ES-I3 (cell line): ENCODE measurements at regions not wholly inside any gene's neighbourhood (a gene's known extent, or its start where the extent isn't known, plus 50 kb on each side); places are given as distances from the start of the nearest gene placed in this dataset.

ENCODE experiments used
- H3K36me3 ChIP-seq: 2 replicates; pipeline ENCODE4 v1.6.1; 2013; ENCODE audit warnings: mild to moderate bottlenecking, low read length, control low read depth, moderate library complexity; ENCODE audit not compliant: insufficient read depth
- H3K4me1 ChIP-seq: 2 replicates; pipeline ENCODE4 v1.6.1; 2013; ENCODE audit warnings: mild to moderate bottlenecking, control low read depth, low read length; ENCODE audit not compliant: insufficient read depth
- H3K9ac ChIP-seq: 2 replicates; pipeline ENCODE4 v1.6.1; 2013; ENCODE audit warnings: low read depth, mild to moderate bottlenecking, low read length, moderate library complexity
- H3K9me3 ChIP-seq: 2 replicates; pipeline ENCODE4 v1.6.1; 2013; ENCODE audit warnings: mild to moderate bottlenecking, low read length, moderate library complexity; ENCODE audit not compliant: control insufficient read depth, insufficient read depth

DNA sequence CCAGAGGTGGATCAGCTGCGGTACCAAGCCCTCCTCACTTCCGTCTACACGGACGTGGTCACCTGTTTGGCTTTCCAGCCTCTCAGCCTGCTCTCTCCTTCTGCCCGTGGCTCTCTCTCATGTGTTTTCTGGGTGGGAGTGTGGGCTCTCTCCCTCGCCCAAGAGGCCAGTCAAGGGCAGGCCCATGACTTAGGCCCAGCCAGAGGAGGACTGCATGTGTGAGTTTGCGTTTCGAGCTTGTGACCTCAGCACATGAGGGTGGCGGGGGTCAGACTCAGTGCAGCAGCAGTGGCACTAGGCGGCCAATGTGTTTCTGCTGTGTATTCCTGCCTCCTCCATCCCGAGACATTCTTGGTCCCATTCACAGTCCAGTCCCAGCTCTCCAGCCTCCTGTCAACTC is 82.5 kb upstream of the SMIM23 start:
- Histone ChIP-seq H3K36me3 (no peaks in the 10 kb centered on the region), H3K9ac (no peak overlapping the region), H3K4me1 (0 out of 2 replicates have a peak, but pooled peaks cover under 1% of the 10 kb centered on the region), H3K9me3 (no peaks in the 10 kb centered on the region)

DNA sequence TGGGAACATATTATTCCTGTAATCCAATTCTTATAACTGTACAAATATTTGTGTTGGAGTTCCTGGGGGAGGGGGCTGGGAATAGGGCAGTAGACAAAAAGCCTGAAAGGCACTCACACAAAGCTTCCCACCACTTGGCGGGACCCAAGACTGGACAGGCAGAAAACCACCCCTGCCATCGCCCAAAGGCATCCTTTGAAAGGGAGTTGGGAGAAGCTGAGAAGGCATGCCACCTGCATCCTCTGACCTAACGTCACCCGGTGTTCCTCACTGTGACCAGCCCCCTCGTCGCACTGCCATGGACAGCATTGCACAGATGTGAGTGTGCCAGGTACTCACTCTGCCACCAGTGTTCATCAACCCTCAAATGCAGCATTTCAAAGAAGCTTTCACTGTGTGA is 80.6 kb upstream of the SMIM23 start:
- Histone ChIP-seq H3K4me1 (0 out of 2 replicates have a peak, but pooled peaks cover 2% of the 10 kb centered on the region), H3K9me3 (no peaks in the 10 kb centered on the region), H3K36me3 (no peaks in the 10 kb centered on the region), H3K9ac (no peak overlapping the region)

DNA sequence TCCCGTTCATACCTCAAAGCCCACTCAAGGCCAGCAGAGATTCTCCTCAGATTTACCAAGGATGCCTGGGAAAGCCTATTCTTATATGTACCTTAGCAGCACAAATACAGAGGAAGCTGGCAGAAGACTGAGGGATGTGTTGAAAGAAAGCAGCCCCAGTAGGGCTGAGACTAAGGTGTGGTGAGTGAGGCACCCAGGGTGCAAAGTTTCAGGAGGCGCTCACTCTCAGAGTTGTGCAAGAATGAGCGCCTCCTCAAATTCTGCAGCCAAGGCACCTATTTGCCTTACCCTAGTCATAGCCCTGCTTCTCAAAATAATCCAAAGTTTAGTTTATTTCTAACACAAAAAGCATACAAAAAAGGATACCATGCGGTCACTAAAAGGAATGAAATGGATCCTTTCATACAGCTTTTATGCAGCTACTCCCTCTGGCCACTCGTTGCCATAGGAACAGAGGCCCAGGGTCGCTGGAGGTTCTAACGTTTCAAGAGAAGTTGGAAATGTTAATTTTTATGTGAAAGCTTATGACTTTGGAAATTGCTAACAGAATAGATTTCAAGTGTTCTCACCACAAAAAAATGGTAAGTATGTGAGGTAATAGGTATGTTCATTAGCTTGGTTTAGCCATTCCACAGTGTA is 79.7 kb upstream of the SMIM23 start:
- no peak overlapping the region for H3K9ac ChIP-seq
- 0 out of 2 replicates have a peak, but pooled peaks cover 4% of the 10 kb centered on the region for H3K4me1 ChIP-seq
- no peaks in the 10 kb centered on the region for H3K9me3 ChIP-seq
- H3K36me3 ChIP-seq, result no peaks in the 10 kb centered on the region

DNA sequence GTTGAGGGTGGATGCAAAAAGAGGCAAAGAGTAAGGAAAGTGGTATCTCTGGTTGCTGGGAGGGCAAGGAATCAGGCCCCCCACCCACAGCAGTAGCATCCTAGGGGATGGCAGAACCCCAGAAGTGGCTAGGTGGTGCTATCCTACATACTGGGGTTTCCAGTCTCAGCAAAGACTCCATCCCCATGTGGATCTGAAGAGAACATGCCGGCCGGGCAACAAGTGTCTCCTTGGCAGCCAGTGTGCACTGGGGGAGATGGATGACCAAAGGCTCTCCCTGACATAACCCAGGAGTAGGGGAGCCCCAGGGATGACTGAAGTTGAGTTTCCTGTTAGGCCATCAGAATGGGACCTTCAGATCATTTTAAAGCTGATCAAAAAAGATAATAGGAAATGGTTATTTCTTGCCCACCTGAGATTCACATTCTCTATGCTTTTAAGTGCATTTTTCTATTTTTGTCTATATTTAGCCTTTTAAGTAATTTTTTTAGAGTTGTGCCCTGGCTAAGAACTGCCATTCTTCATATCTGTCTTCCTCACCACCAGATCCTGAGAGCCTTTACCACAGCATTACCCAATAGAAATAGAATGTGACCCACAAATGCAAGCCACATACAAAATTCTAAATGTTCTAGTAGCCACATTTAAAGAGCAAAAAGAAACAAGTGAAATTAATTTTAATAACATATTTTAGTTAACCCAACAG is 78.7 kb upstream of the SMIM23 start:
- Histone ChIP-seq H3K4me1 (0 out of 2 replicates have a peak, but pooled peaks cover 4% of the 10 kb centered on the region), H3K9ac (no peak overlapping the region), H3K36me3 (no peaks in the 10 kb centered on the region), H3K9me3 (no peaks in the 10 kb centered on the region)

DNA sequence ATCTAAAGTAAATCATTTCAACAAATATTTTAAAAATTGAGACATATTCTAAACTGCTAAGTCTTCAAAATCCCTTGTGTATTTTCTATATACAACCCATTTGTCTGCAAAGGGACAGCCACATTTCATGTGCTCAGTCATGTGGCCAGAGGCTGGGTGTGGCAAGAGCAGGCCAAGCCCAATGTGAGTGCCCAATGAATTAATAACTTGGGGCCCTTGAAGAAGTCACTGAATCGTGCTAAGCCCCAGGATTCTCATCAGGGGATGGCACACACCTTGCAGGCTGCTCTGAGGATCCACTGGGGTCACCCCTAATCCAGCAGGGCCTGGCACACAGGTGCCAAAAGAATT is 78.2 kb upstream of the SMIM23 start:
- H3K9ac ChIP-seq, result no peak overlapping the region
- no peaks in the 10 kb centered on the region for H3K36me3 ChIP-seq
- H3K4me1 ChIP-seq, result 0 out of 2 replicates have a peak, but pooled peaks cover 4% of the 10 kb centered on the region
- no peaks in the 10 kb centered on the region for H3K9me3 ChIP-seq

DNA sequence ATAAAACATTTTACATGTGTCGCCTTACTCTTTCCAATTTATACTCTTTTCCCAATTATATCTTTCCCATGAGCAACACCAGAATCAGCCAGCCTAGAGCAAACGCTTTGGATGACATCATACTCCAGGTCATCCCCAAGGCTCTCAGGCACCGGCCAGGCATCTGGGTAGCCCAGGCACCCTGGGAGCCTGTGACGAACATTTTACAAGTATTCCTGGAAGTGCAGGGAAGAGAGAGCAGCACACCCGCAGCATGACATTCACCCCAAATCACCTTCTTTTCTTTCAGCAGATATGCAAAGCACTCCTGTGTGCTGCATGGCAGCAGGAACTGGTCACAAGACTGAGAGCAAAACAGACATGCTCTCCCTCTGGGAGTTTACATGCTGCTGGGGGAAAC is 75.7 kb upstream of the SMIM23 start:
- Histone ChIP-seq H3K9me3 (no peaks in the 10 kb centered on the region; the same call in 1 of the 2 replicates), H3K36me3 (no peaks in the 10 kb centered on the region), H3K9ac (no peak overlapping the region), H3K4me1 (0 out of 2 replicates have a peak, but pooled peaks cover 4% of the 10 kb centered on the region)

DNA sequence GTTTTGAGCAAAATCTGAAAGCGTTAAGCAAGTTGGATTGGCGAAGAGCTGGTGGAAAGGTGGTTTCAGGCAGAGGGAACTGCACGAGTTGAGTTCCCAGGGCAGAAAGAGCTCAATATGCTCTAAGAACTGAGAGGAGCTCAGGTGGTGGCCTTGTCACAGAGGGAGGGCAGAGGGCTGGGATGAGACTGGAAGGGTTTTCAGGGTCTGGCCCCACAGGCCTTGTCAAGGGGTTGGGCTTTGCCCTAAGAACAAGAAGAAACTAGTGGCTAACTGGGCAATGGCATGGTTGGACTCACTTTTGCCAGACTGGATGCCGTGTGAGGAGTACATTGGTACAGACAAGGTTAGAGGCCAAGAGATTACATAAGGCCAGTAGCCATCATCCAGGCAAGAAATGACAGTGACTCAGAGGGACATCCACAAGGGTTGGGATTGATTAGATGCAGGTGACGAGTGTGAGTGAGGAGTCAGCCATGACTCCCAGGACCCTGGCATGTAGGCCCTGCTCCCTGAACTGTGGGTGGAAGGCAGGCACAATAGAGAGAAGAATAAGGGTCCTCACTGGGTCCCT is 75.1 kb upstream of the SMIM23 start:
- Histone ChIP-seq H3K9me3 (no peaks in the 10 kb centered on the region; the same call in 1 of the 2 replicates), H3K9ac (no peak overlapping the region), H3K4me1 (0 out of 2 replicates have a peak, but pooled peaks cover 4% of the 10 kb centered on the region), H3K36me3 (no peaks in the 10 kb centered on the region)

DNA sequence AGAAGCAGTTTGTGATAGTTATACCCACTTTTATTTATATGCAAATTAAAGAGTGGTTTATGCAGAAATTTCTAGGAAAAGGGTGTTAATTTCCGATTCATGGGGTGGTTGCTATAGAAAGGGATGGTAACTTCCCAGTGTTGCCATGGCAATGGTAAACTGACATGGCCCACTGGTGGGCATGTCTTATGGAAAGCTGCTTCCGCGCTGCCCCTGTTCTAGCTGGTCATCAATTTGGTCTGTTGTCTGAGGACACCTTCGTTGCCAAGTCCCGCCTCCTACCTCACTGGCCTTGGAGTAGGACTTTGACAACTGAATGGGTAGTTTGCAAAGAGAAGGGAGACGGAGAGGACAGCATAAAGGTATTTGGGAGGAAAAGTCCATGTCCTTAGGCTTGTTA is 74.0 kb upstream of the SMIM23 start:
- Histone ChIP-seq H3K4me1 (0 out of 2 replicates have a peak, but pooled peaks cover 4% of the 10 kb centered on the region), H3K9me3 (no peaks in the 10 kb centered on the region; the same call in 1 of the 2 replicates), H3K36me3 (no peaks in the 10 kb centered on the region), H3K9ac (no peak overlapping the region)

DNA sequence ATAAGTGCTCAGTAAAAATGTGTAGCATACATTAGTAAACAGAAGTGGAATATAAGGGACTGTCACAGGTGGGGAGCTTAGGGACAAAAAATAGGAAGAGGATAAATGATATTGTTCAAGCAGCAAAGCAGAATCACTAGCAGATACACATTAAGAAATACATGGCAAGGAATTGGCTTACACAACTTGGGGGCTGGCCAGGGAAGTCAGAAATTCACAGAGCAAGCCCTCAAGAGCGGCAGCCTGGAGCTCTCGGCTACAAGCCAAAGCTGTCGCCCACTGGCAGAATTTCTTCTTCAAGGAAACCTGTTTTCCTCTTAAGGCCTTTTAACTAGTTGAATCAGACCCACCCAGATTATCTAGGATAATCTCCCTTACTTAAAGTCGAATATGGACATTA is 73.0 kb upstream of the SMIM23 start:
- Histone ChIP-seq H3K4me1 (0 out of 2 replicates have a peak, but pooled peaks cover 4% of the 10 kb centered on the region), H3K36me3 (no peaks in the 10 kb centered on the region), H3K9me3 (no peaks in the 10 kb centered on the region; the same call in 1 of the 2 replicates), H3K9ac (no peak overlapping the region)

DNA sequence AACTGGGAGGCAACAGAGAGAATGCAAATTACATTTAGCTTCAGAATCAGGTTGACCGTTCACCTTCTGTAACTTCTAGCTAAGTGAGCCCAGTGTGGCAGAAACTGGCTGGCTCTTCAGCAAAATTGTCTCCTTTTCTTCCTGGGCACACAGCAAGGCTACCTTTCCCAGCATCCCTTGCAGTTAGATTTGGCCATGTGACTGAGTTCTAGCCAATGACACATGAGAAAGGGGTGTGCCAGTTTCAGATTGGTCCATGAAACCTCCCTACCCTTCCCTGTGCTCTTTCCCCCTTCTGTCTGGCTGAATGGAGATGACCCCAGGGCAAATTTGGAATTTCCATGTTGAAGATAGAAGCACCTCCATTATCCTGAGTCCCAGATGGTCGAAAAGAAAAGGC is 72.5 kb upstream of the SMIM23 start:
- no peak overlapping the region for H3K9ac ChIP-seq
- no peaks in the 10 kb centered on the region for H3K36me3 ChIP-seq
- no peaks in the 10 kb centered on the region; the same call in 1 of the 2 replicates for H3K9me3 ChIP-seq
- 0 out of 2 replicates have a peak, but pooled peaks cover 4% of the 10 kb centered on the region for H3K4me1 ChIP-seq

DNA sequence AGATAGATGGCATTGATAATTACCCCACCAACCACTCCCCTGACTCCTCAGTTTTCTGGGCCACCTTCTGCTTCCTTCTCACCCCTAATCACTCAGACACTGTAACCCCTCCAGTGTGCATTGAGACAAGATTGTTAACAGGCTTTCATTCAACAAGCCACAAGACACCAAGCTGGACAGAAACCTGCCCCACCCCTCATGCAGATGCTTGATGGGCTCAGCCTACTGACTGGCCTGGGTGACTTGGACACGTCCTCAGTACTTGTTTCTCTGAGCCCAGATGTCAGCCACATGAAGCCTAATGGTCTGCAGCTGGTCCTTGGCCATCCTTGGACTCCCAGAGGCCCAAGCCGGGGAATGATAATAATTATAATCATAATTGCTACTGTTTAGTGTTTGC is 71.4 kb upstream of the SMIM23 start:
- Histone ChIP-seq H3K4me1 (0 out of 2 replicates have a peak, but pooled peaks cover 4% of the 10 kb centered on the region), H3K36me3 (no peaks in the 10 kb centered on the region), H3K9me3 (no peaks in the 10 kb centered on the region; the same call in 1 of the 2 replicates), H3K9ac (no peak overlapping the region)

DNA sequence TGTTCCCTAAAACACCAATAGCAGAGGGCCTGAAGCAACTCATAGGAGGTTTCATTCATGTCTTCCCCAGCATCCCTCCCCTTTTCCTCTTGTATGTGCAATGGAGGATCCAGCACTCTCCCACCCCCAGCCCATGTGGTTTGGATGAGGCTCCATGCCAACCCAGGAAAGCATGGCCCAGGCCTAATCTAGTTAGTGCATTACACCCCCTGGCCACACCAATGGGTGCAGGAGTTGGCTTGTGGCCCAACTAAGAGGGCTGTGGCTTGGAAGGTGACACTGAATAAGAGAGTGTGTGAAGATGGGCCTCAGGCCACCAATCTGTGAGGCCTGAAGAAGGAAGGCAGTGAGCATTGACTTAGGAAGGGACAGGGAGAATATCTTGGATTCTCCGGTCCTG is 70.8 kb upstream of the SMIM23 start:
- no peaks in the 10 kb centered on the region; the same call in 1 of the 2 replicates for H3K9me3 ChIP-seq
- no peak overlapping the region for H3K9ac ChIP-seq
- H3K4me1 ChIP-seq, result 0 out of 2 replicates have a peak, but pooled peaks cover 4% of the 10 kb centered on the region
- no peaks in the 10 kb centered on the region for H3K36me3 ChIP-seq

DNA sequence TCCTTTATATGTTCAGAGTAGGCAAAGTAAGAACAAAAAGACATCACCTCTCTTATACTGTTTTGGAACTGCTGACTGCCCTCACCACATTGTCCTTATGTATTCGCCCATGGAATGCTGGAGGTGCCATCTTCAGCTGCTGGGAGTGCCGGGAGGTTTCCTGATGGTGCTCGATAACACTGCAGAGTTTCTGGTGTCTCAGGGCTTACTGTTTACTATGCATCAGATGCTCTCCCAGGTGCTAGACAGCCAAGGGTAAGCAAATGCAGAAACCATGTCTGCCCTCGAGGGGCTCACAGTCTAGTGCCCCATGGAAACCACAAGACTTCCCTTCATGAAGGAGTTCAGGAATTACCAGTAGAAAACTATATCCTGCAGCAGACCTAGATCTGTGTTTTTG is 70.1 kb upstream of the SMIM23 start:
- Histone ChIP-seq H3K9ac (no peak overlapping the region), H3K4me1 (no peaks in the 10 kb centered on the region), H3K9me3 (no peaks in the 10 kb centered on the region; the same call in 1 of the 2 replicates), H3K36me3 (no peaks in the 10 kb centered on the region)

DNA sequence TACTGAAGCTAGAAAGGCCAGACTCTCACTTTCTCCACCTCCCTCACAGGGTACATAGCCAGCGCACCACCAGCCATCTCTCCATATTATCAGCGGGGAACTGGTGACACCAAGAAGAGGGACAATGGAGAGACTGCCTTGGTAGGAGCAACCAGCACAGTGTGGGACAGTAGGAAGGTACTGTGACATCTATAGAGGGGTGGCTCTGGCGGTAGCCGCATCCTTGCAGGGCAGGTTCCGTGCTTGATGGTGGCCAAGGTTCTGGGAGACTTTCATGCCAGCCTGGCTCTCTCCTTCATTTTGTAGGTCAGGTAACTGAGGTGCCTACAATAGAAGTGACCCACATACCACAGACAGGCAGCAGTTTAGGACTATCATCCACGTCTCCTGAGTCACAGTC is 65.5 kb upstream of the SMIM23 start:
- no peaks in the 10 kb centered on the region for H3K9me3 ChIP-seq
- H3K9ac ChIP-seq, result no peak overlapping the region
- no peaks in the 10 kb centered on the region for H3K36me3 ChIP-seq
- no peaks in the 10 kb centered on the region for H3K4me1 ChIP-seq
